ENCODE measurements at regions not wholly inside any gene's neighbourhood (a gene's known extent, or its start where the extent isn't known, plus 50 kb on each side); places are given as distances from the start of the nearest gene placed in this dataset.

- H3K4me1 ChIP-seq = no peaks in the 10 kb centered on the region
- no peak overlapping the region for H3K27ac ChIP-seq
- H3K27me3 ChIP-seq = no peaks in the 10 kb centered on the region
- no peak overlapping the region for H3K4me3 ChIP-seq
- no peak for DNase-seq
- no peaks in the 10 kb centered on the region for H3K9me3 ChIP-seq
- intact Hi-C loops (cut with DNase I; ENCODE audit: low total_unique reads) = no loop called here
- H3K36me3 ChIP-seq = no peaks in the 10 kb centered on the region
- TF ChIP-seq EP300 (IDR thresholded peaks at IDR 0.05) (no peak), CTCF (IDR thresholded peaks at IDR 0.05) (no peak), POLR2AphosphoS5 (IDR thresholded peaks at IDR 0.05) (no peak), POLR2A (IDR thresholded peaks at IDR 0.05) (no peak)
- 74 to 86% (median 81%) methylated on average over 8 of the region's 8 CpGs for WGBS, 5 donors
Measured at GRCh38 chr2:196376984-196377877, 205.9 kb upstream of the STK17B start.

- Histone ChIP-seq H3K27ac (no peak overlapping the region), H3K36me3 (no peaks in the 10 kb centered on the region), H3K9me3 (no peaks in the 10 kb centered on the region), H3K4me3 (no peak overlapping the region), H3K4me1 (no peaks in the 10 kb centered on the region), H3K27me3 (no peaks in the 10 kb centered on the region)
- intact Hi-C loops (cut with DNase I; ENCODE audit: low total_unique reads) = no loop called here
- TF ChIP-seq POLR2A (IDR thresholded peaks at IDR 0.05) = no peak
- WGBS, 5 donors = 83 to 100% (median 92%) methylated on average over 1 to 3 of the region's 3 CpGs
- DNase-seq = no peak
Measured at GRCh38 chr2:196379600-196379999, 208.2 kb upstream of the STK17B start.

- DNase-seq = no peak
- Histone ChIP-seq H3K4me1 (no peaks in the 10 kb centered on the region), H3K9me3 (no peaks in the 10 kb centered on the region), H3K27ac (no peak overlapping the region), H3K4me3 (no peak overlapping the region), H3K27me3 (no peaks in the 10 kb centered on the region), H3K36me3 (no peaks in the 10 kb centered on the region)
- intact Hi-C loops (cut with DNase I; ENCODE audit: low total_unique reads) = no loop called here
- WGBS, 5 donors = 58 to 79% (median 69%) methylated on average over 1 of the region's 1 CpG
- TF ChIP-seq CTCF (IDR thresholded peaks at IDR 0.05) = no peak
- TF ChIP-seq POLR2A (IDR thresholded peaks at IDR 0.05) = no peak
- TF ChIP-seq POLR2AphosphoS5 (IDR thresholded peaks at IDR 0.05) = no peak
- TF ChIP-seq EP300 (IDR thresholded peaks at IDR 0.05) = no peak
Measured at GRCh38 chr2:196380098-196380497, 208.7 kb upstream of the STK17B start.

GRCh38 chr2:196380575-196380974 is 209.2 kb upstream of the STK17B start:
- Histone ChIP-seq H3K27me3 (no peaks in the 10 kb centered on the region), H3K27ac (no peak overlapping the region), H3K36me3 (no peaks in the 10 kb centered on the region), H3K4me1 (no peaks in the 10 kb centered on the region), H3K9me3 (no peaks in the 10 kb centered on the region), H3K4me3 (no peak overlapping the region)
- peak in 1 of 2 donors; percentile 34 for DNase-seq
- no peak for TF ChIP-seq POLR2A (IDR thresholded peaks at IDR 0.05)
- TF ChIP-seq CTCF (IDR thresholded peaks at IDR 0.05) = no peak
- no peak for TF ChIP-seq POLR2AphosphoS5 (IDR thresholded peaks at IDR 0.05)
- no peak for TF ChIP-seq EP300 (IDR thresholded peaks at IDR 0.05)
- intact Hi-C loops (cut with DNase I; ENCODE audit: low total_unique reads) = no loop called here
- WGBS, 5 donors = 50 to 82% (median 67%) methylated on average over 3 of the region's 3 CpGs

GRCh38 chr2:196381464-196381863 is 210.1 kb upstream of the STK17B start:
- Histone ChIP-seq H3K4me1 (no peaks in the 10 kb centered on the region), H3K27ac (no peak overlapping the region), H3K27me3 (no peaks in the 10 kb centered on the region), H3K4me3 (no peak overlapping the region), H3K9me3 (no peaks in the 10 kb centered on the region), H3K36me3 (no peaks in the 10 kb centered on the region)
- no peak for DNase-seq
- TF ChIP-seq EP300 (IDR thresholded peaks at IDR 0.05) (no peak), POLR2AphosphoS5 (IDR thresholded peaks at IDR 0.05) (no peak), POLR2A (IDR thresholded peaks at IDR 0.05) (no peak), CTCF (IDR thresholded peaks at IDR 0.05) (no peak)
- 70 to 78% (median 72%) methylated on average over 3 of the region's 3 CpGs for WGBS, 5 donors
- intact Hi-C loops (cut with DNase I; ENCODE audit: low total_unique reads) = no loop called here

All from stomach (tissue), 8 donors.